ENCODE measurements at regions not wholly inside any gene's neighbourhood (a gene's known extent, or its start where the extent isn't known, plus 50 kb on each side); places are given as distances from the start of the nearest gene placed in this dataset.

DNA sequence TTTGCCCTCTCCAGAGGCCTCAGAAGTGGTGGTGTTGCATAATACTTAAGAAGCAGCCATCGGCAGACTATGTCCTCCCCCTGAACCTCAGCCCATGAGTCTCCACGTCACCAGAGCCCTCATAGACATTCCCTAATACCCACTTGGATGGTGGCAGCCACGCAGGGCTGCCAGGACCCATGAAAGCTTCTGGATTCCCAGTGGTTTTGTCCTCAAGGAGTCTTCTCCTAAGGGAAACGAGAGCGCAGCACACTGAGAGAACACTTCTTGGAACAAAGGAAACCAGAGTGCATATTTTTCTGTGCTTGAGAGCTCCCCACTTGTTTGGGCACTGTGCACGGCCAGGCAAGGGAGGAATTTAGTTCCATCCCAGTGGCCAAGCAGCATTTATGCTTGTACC, 204.1 kb upstream of the DMD start:
- Mint-ChIP-seq H3K36me3 (ENCODE audit: unreplicated experiment) (no peaks in the 10 kb centered on the region), H3K4me3 (ENCODE audit: unreplicated experiment) (no peak overlapping the region), H3K27ac (ENCODE audit: unreplicated experiment) (no peak overlapping the region), H3K4me1 (ENCODE audit: unreplicated experiment) (no peaks in the 10 kb centered on the region), H3K27me3 (ENCODE audit: unreplicated experiment) (no peaks in the 10 kb centered on the region), H3K9me3 (ENCODE audit: unreplicated experiment) (peaks cover 27% of the 10 kb centered on the region)
- no peak for TF ChIP-seq CTCF (IDR thresholded peaks at IDR 0.05)
- no peak for DNase-seq (ENCODE audit: extremely low spot score, unreplicated experiment)

- Mint-ChIP-seq H3K9me3 (ENCODE audit: unreplicated experiment) (no peaks in the 10 kb centered on the region), H3K4me3 (ENCODE audit: unreplicated experiment) (no peak overlapping the region), H3K27ac (ENCODE audit: unreplicated experiment) (no peak overlapping the region), H3K4me1 (ENCODE audit: unreplicated experiment) (no peaks in the 10 kb centered on the region), H3K36me3 (ENCODE audit: unreplicated experiment) (no peaks in the 10 kb centered on the region), H3K27me3 (ENCODE audit: unreplicated experiment) (no peaks in the 10 kb centered on the region)
- DNase-seq (ENCODE audit: extremely low spot score, unreplicated experiment) = no peak
- no peak for TF ChIP-seq CTCF (IDR thresholded peaks at IDR 0.05)
These were observed 174.2 kb upstream of the DMD start for GRCh38 chrX:33385546-33385945.

GRCh38 chrX:33379839-33380238, 168.5 kb upstream of the DMD start:
- Mint-ChIP-seq H3K9me3 (ENCODE audit: unreplicated experiment) (no peaks in the 10 kb centered on the region), H3K27ac (ENCODE audit: unreplicated experiment) (no peak overlapping the region), H3K27me3 (ENCODE audit: unreplicated experiment) (no peaks in the 10 kb centered on the region), H3K36me3 (ENCODE audit: unreplicated experiment) (no peaks in the 10 kb centered on the region), H3K4me3 (ENCODE audit: unreplicated experiment) (no peak overlapping the region), H3K4me1 (ENCODE audit: unreplicated experiment) (no peaks in the 10 kb centered on the region)
- DNase-seq (ENCODE audit: extremely low spot score, unreplicated experiment) = no peak
- no peak for TF ChIP-seq CTCF (IDR thresholded peaks at IDR 0.05)

GRCh38 chrX:33357606-33358005, 146.3 kb upstream of the DMD start:
- Mint-ChIP-seq H3K9me3 (ENCODE audit: unreplicated experiment) (no peaks in the 10 kb centered on the region), H3K4me3 (ENCODE audit: unreplicated experiment) (no peak overlapping the region), H3K27me3 (ENCODE audit: unreplicated experiment) (peaks cover 10% of the 10 kb centered on the region), H3K36me3 (ENCODE audit: unreplicated experiment) (no peaks in the 10 kb centered on the region), H3K27ac (ENCODE audit: unreplicated experiment) (no peak overlapping the region), H3K4me1 (ENCODE audit: unreplicated experiment) (no peaks in the 10 kb centered on the region)
- TF ChIP-seq CTCF (IDR thresholded peaks at IDR 0.05) = no peak
- DNase-seq (ENCODE audit: extremely low spot score, unreplicated experiment) = peak; percentile 62

DNA sequence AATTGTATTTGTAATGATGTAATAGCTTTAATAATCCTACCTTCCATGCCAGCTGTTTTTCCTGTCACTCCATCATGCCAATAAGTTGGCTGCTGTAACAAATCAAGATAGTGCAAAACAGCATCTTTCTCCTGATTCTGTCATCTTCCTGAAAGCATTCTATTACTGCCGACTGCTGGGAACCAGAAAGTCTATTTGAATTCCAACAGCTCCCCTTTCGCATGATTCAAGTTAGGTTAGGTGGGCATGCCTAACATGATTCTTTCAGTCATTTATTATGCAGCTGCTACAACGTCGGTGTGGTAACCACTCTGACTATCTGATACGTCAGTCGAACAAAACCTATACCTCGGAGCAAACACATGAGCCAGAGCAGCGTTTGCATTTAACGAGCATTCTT, 127.9 kb upstream of the DMD start:
- DNase-seq (ENCODE audit: extremely low spot score, unreplicated experiment) = no peak

More for the DNA sequence above, 127.9 kb upstream of the DMD start:
- Mint-ChIP-seq H3K27me3 (ENCODE audit: unreplicated experiment) (peaks cover 31% of the 10 kb centered on the region), H3K4me3 (ENCODE audit: unreplicated experiment) (no peak overlapping the region), H3K36me3 (ENCODE audit: unreplicated experiment) (no peaks in the 10 kb centered on the region), H3K9me3 (ENCODE audit: unreplicated experiment) (no peaks in the 10 kb centered on the region), H3K4me1 (ENCODE audit: unreplicated experiment) (no peaks in the 10 kb centered on the region), H3K27ac (ENCODE audit: unreplicated experiment) (no peak overlapping the region)
- TF ChIP-seq CTCF (IDR thresholded peaks at IDR 0.05) = no peak

Data from osteocyte (in vitro differentiated cells).